Thoracic aorta (tissue), 2 donors: ENCODE measurements at regions not wholly inside any gene's neighbourhood (a gene's known extent, or its start where the extent isn't known, plus 50 kb on each side); places are given as distances from the start of the nearest gene placed in this dataset.

Source experiments
- ATAC-seq: fragments of 150-250 bp; one replicate; pipeline ENCODE4 v1.8.0; 2017; ENCODE audit warnings: low read depth; ENCODE audit not compliant: insufficient number of reproducible peaks, low FRiP score
- DNase-seq: peaks from one replicate; pipeline ENCODE4 v3.0.0-alpha.2; 2020; ENCODE audit warnings: low spot score
- H3K27ac ChIP-seq, 2 donors: fragments of 200-600 bp; sonication (generic); 1 replicate in 1 of 2; 2 replicates in 1 of 2; pipeline ENCODE4 v1.5.1; 2016; ENCODE audit warnings: mild to moderate bottlenecking in 2 of 2, moderate library complexity in 2 of 2
- H3K27me3 ChIP-seq: fragments of 200-600 bp; sonication (generic); replicated peaks from 2 replicates; pipeline ENCODE4 v1.6.0; 2016; ENCODE audit warnings: mild to moderate bottlenecking; ENCODE audit not compliant: insufficient read depth
- H3K36me3 ChIP-seq: fragments of 200-600 bp; sonication (generic); one replicate; pipeline ENCODE4 v1.5.1; 2016
- H3K4me1 ChIP-seq, 2 donors: fragments of 200-600 bp; sonication (generic); 1 replicate in 1 of 2; 2 replicates in 1 of 2; pipeline versions ENCODE4 v1.5.1 to v1.6.0; 2016; ENCODE audit warnings: low read depth in 2 of 2, mild to moderate bottlenecking in 1 of 2; ENCODE audit not compliant: control insufficient read depth in 1 of 2
- H3K4me3 ChIP-seq: fragments of 200-600 bp; sonication (generic); 2 replicates; pipeline ENCODE4 v1.5.1; 2016; ENCODE audit warnings: mild to moderate bottlenecking
- H3K9me3 ChIP-seq: fragments of 200-600 bp; sonication (generic); 2 replicates; pipeline ENCODE4 v1.5.1; 2016
- CTCF ChIP-seq: fragments of 200-600 bp; sonication (generic); IDR thresholded peaks from one replicate; pipeline ENCODE4 v1.5.1; 2019; ENCODE audit warnings: antibody characterized with exemption

- DNase-seq (no peak), ATAC-seq (no peak)
- Histone ChIP-seq H3K27ac (no peak overlapping the region), H3K36me3 (no peaks in the 10 kb centered on the region), H3K4me3 (no peak overlapping the region), H3K9me3 (no peaks in the 10 kb centered on the region), H3K4me1 (no peaks in the 10 kb centered on the region), H3K27me3 (no peaks in the 10 kb centered on the region)
- TF ChIP-seq CTCF: no peak
Observed at GRCh38 chr5:164663198-164663989, 1158.0 kb downstream of the MAT2B start.

- H3K36me3 ChIP-seq: no peaks in the 10 kb centered on the region
- no peak for TF ChIP-seq CTCF
- H3K27me3 ChIP-seq: no peaks in the 10 kb centered on the region
- ATAC-seq: no peak
- no peaks in the 10 kb centered on the region for H3K9me3 ChIP-seq
- H3K27ac ChIP-seq: no peak overlapping the region
- no peak for DNase-seq
- no peak overlapping the region for H3K4me3 ChIP-seq
- peaks cover 0 to 5% of the 10 kb centered on the region in 2 donors for H3K4me1 ChIP-seq
Observed at GRCh38 chr5:164671640-164672039, 1166.2 kb downstream of the MAT2B start.

GRCh38 chr5:164672205-164672604 is 1166.8 kb downstream of the MAT2B start:
- Histone ChIP-seq H3K27ac (no peak overlapping the region), H3K4me3 (no peak overlapping the region), H3K36me3 (no peaks in the 10 kb centered on the region), H3K4me1 (peaks cover 0 to 5% of the 10 kb centered on the region in 2 donors), H3K27me3 (no peaks in the 10 kb centered on the region), H3K9me3 (no peaks in the 10 kb centered on the region)
- DNase-seq (no peak), ATAC-seq (no peak)
- no peak for TF ChIP-seq CTCF

GRCh38 chr5:164672931-164673694 is 1167.7 kb downstream of the MAT2B start:
- no peak overlapping the region for H3K27ac ChIP-seq
- no peak for DNase-seq
- ATAC-seq: no peak
- no peaks in the 10 kb centered on the region for H3K9me3 ChIP-seq
- peaks cover 0 to 5% of the 10 kb centered on the region in 2 donors for H3K4me1 ChIP-seq
- TF ChIP-seq CTCF: no peak
- no peaks in the 10 kb centered on the region for H3K27me3 ChIP-seq
- no peaks in the 10 kb centered on the region for H3K36me3 ChIP-seq
- no peak overlapping the region for H3K4me3 ChIP-seq

GRCh38 chr5:164679461-164679860 is 1174.0 kb downstream of the MAT2B start:
- Histone ChIP-seq H3K27ac (no peak overlapping the region), H3K36me3 (no peaks in the 10 kb centered on the region), H3K27me3 (no peaks in the 10 kb centered on the region), H3K4me1 (no peaks in the 10 kb centered on the region), H3K4me3 (no peak overlapping the region), H3K9me3 (no peaks in the 10 kb centered on the region)
- no peak for TF ChIP-seq CTCF
- DNase-seq (no peak), ATAC-seq (no peak)
